Neural cell (in vitro differentiated cells): ENCODE measurements at regions not wholly inside any gene's neighbourhood (a gene's known extent, or its start where the extent isn't known, plus 50 kb on each side); places are given as distances from the start of the nearest gene placed in this dataset.

ENCODE experiments used
- EP300 ChIP-seq: fragments of 450-650 bp; conservative IDR thresholded peaks from 2 replicates; pipeline ENCODE4 v1.6.1; 2014; ENCODE audit warnings: antibody characterized with exemption, mild to moderate bottlenecking, moderate library complexity; ENCODE audit not compliant: poor library complexity, severe bottlenecking
- EZH2 ChIP-seq: fragments of 200-600, 300-800 bp; shearing (Covaris generic), sonication (generic); IDR thresholded peaks from 2 replicates; pipeline ENCODE4 v1.6.1; 2014; ENCODE audit warnings: antibody characterized with exemption, low read length, borderline replicate concordance, mild to moderate bottlenecking; ENCODE audit not compliant: insufficient read depth, poor library complexity, severe bottlenecking
- MXI1 ChIP-seq: fragments of 450-650 bp; conservative IDR thresholded peaks from 2 replicates; pipeline ENCODE4 v1.6.1; 2014; ENCODE audit warnings: antibody characterized with exemption, mild to moderate bottlenecking; ENCODE audit not compliant: poor library complexity, severe bottlenecking
- POLR2AphosphoS5 ChIP-seq: IDR thresholded peaks from 2 replicates; pipeline ENCODE4 v1.6.1; 2012
- RAD21 ChIP-seq: fragments of 450-650 bp; conservative IDR thresholded peaks from 2 replicates; pipeline ENCODE4 v1.6.1; 2014; ENCODE audit warnings: antibody characterized with exemption, mild to moderate bottlenecking, moderate library complexity
- SMC3 ChIP-seq: fragments of 450-650 bp; conservative IDR thresholded peaks from 2 replicates; pipeline ENCODE4 v1.6.1; 2014; ENCODE audit warnings: antibody characterized with exemption, mild to moderate bottlenecking, moderate library complexity; ENCODE audit not compliant: poor library complexity
- TAF1 ChIP-seq: IDR thresholded peaks from 2 replicates; pipeline ENCODE4 v1.6.1; 2012; ENCODE audit warnings: low read depth
- TF ChIP-seq, protein P1 (sequence below): fragments of 450-650 bp; IDR thresholded peaks from 2 replicates; pipeline ENCODE4 v1.5.1; 2014; ENCODE audit warnings: antibody characterized with exemption, mild to moderate bottlenecking, moderate library complexity; ENCODE audit not compliant: poor library complexity, severe bottlenecking
- TF ChIP-seq, protein P2 (sequence below): IDR thresholded peaks from 2 replicates; pipeline ENCODE4 v1.6.1; 2012; ENCODE audit warnings: borderline replicate concordance

DNA sequence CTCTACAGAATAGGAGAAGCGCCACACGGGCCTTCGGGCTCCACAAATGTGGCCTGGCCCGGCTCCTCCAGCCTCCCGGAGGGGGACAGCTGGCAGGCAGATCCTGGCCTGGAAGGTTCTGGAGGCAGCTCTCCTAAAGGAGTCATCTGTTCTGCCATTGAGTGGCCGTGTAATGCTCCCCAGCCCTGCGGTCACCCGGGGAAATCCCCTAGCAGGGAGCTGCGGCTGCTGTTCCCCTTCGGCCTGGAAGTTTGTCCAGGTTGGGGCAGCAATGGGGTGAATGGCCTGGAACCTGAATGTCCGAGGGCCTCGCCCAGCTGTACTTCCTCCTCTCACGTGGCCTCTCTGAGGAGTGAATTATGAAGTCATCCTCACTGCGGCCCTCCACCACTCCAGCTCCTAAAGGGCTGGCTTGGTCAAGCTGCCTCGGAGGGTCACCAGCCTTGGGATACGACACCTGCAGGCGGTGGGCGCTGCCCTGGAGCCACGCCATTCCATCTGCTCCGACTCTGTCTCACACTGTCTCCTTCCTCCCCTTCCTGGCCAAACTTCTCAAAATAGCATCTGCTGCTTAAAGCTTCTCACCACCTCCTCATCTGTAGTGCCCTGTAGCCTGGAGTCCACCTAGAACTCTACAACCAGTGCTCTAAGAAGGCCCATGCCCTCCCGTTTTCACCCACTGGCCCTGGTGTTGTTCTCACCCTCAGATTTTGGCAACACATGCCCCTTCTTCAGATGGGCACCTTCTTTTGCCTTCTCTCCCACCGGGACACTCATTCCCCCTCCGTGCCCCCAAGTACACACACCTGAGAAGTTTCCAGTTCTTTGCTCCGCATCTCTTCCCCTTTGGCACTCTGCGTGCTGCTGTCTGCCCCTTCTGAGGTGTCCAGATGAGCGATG is 54.4 kb upstream of the TMPRSS2 start:
- TF ChIP-seq EP300: no peak
- TF ChIP-seq, protein P1, sequence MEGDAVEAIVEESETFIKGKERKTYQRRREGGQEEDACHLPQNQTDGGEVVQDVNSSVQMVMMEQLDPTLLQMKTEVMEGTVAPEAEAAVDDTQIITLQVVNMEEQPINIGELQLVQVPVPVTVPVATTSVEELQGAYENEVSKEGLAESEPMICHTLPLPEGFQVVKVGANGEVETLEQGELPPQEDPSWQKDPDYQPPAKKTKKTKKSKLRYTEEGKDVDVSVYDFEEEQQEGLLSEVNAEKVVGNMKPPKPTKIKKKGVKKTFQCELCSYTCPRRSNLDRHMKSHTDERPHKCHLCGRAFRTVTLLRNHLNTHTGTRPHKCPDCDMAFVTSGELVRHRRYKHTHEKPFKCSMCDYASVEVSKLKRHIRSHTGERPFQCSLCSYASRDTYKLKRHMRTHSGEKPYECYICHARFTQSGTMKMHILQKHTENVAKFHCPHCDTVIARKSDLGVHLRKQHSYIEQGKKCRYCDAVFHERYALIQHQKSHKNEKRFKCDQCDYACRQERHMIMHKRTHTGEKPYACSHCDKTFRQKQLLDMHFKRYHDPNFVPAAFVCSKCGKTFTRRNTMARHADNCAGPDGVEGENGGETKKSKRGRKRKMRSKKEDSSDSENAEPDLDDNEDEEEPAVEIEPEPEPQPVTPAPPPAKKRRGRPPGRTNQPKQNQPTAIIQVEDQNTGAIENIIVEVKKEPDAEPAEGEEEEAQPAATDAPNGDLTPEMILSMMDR: no peak
- no peak for TF ChIP-seq SMC3
- no peak for TF ChIP-seq RAD21
- TF ChIP-seq TAF1: no peak
- TF ChIP-seq MXI1: no peak
- no peak for TF ChIP-seq EZH2
- TF ChIP-seq, protein P2, sequence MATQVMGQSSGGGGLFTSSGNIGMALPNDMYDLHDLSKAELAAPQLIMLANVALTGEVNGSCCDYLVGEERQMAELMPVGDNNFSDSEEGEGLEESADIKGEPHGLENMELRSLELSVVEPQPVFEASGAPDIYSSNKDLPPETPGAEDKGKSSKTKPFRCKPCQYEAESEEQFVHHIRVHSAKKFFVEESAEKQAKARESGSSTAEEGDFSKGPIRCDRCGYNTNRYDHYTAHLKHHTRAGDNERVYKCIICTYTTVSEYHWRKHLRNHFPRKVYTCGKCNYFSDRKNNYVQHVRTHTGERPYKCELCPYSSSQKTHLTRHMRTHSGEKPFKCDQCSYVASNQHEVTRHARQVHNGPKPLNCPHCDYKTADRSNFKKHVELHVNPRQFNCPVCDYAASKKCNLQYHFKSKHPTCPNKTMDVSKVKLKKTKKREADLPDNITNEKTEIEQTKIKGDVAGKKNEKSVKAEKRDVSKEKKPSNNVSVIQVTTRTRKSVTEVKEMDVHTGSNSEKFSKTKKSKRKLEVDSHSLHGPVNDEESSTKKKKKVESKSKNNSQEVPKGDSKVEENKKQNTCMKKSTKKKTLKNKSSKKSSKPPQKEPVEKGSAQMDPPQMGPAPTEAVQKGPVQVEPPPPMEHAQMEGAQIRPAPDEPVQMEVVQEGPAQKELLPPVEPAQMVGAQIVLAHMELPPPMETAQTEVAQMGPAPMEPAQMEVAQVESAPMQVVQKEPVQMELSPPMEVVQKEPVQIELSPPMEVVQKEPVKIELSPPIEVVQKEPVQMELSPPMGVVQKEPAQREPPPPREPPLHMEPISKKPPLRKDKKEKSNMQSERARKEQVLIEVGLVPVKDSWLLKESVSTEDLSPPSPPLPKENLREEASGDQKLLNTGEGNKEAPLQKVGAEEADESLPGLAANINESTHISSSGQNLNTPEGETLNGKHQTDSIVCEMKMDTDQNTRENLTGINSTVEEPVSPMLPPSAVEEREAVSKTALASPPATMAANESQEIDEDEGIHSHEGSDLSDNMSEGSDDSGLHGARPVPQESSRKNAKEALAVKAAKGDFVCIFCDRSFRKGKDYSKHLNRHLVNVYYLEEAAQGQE: no peak
- no peak for TF ChIP-seq POLR2AphosphoS5
